ENCODE measurements at regions not wholly inside any gene's neighbourhood (a gene's known extent, or its start where the extent isn't known, plus 50 kb on each side); places are given as distances from the start of the nearest gene placed in this dataset.

- POLR2A ChIA-PET, result no interaction called here
- Mint-ChIP-seq H3K4me3 (no peak overlapping the region), H3K27me3 (ENCODE audit: low read depth) (no peaks in the 10 kb centered on the region), H3K9me3 (peaks cover 3% of the 10 kb centered on the region; the same call in 1 of the 2 replicates), H3K36me3 (no peaks in the 10 kb centered on the region), H3K4me1 (peaks cover 35% of the 10 kb centered on the region), H3K27ac (no peak overlapping the region)
- no peak for TF ChIP-seq GTF2I (CRISPR knock-in tag; conservative IDR thresholded peaks at IDR 0.05)
- TF ChIP-seq E2F5 (CRISPR knock-in tag; IDR thresholded peaks at IDR 0.05), result no peak
- TF ChIP-seq TCF7 (CRISPR knock-in tag; IDR thresholded peaks at IDR 0.05; ENCODE audit: low read depth), result no peak
- TF ChIP-seq ZNF138 (CRISPR knock-in tag; conservative IDR thresholded peaks at IDR 0.05), result no peak
- no peak for TF ChIP-seq AR (CRISPR knock-in tag; IDR thresholded peaks at IDR 0.05)
- TF ChIP-seq ZNF232 (CRISPR knock-in tag; IDR thresholded peaks at IDR 0.05), result no peak
- TF ChIP-seq HMGA2 (CRISPR knock-in tag; IDR thresholded peaks at IDR 0.05), result no peak
- TF ChIP-seq HMGXB4 (CRISPR knock-in tag; IDR thresholded peaks at IDR 0.05), result no peak
- no peak for TF ChIP-seq IRF2 (CRISPR knock-in tag; IDR thresholded peaks at IDR 0.05; ENCODE audit: borderline replicate concordance, low read depth)
- no peak for TF ChIP-seq NR2C2 (CRISPR knock-in tag; IDR thresholded peaks at IDR 0.05)
- TF ChIP-seq ZNF396 (CRISPR knock-in tag; IDR thresholded peaks at IDR 0.05; ENCODE audit: borderline replicate concordance), result no peak
- TF ChIP-seq, protein P1, sequence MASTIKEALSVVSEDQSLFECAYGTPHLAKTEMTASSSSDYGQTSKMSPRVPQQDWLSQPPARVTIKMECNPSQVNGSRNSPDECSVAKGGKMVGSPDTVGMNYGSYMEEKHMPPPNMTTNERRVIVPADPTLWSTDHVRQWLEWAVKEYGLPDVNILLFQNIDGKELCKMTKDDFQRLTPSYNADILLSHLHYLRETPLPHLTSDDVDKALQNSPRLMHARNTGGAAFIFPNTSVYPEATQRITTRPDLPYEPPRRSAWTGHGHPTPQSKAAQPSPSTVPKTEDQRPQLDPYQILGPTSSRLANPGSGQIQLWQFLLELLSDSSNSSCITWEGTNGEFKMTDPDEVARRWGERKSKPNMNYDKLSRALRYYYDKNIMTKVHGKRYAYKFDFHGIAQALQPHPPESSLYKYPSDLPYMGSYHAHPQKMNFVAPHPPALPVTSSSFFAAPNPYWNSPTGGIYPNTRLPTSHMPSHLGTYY (CRISPR knock-in tag; IDR thresholded peaks at IDR 0.05), result no peak
- TF ChIP-seq FOXJ3 (CRISPR knock-in tag; IDR thresholded peaks at IDR 0.05; ENCODE audit: borderline replicate concordance), result no peak
- no peak for TF ChIP-seq SOX15 (CRISPR knock-in tag; IDR thresholded peaks at IDR 0.05)
- TF ChIP-seq, protein P2, sequence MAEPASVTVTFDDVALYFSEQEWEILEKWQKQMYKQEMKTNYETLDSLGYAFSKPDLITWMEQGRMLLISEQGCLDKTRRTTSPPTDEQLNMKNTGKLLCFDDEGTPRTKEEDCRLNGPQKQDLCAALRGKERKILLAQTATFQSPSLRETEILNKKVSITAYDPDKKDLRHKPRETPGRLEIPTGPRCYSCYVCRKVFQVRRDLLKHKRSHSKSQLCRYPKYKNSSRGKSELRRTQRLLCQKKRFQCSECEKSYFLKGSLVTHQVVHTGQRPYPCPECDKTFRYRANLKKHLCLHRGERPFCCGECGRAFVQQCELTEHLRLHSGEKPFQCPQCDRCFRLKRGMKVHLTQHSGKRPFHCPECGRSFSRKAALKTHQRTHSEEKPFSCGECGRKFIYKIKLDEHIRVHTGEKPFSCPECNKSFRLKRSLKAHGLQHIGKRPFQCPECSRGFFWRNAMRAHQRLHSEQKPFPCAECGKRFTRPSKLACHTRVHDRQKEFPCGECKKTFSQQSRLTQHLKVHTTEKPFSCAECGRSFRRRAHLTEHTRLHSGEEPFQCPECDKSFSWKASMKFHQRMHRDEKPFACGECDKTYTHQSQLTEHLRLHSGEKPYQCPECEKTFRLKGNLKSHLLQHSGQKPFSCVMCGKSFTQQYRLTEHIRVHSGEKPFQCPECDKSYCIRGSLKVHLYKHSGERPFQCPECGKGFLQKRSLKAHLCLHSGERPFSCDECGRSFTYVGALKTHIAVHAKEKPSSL (CRISPR knock-in tag; conservative IDR thresholded peaks at IDR 0.05), result no peak
- TF ChIP-seq TEAD1 (CRISPR knock-in tag; IDR thresholded peaks at IDR 0.05), result no peak
- DNase-seq (ENCODE audit: low spot score) (no peak), ATAC-seq (no peak)
- CTCF ChIA-PET, result interaction anchor here (0.9 kb wide), 1 partner anchor 221 kb away, joined by 3 read pairs; no protein-coding TSS in a partner anchor
Measured at GRCh38 chr5:5666369-5666768, 243.9 kb downstream of the ICE1 start.

DNA sequence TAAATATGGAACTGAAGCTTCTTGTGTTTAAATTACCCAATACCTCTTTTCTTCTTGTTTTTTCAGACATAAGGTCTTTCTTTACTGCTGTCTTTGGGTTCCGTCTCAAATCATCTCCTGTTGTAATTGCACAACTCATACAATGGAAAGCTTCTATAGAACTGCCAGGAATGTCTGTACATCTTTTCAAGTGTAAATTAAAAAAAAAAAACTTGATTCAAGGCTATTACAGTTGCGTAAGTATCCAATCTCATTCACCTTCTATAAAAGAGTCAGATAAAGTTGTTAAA is 243.5 kb downstream of the ICE1 start:
- DNase-seq (ENCODE audit: low spot score), result no peak
- peaks cover 3% of the 10 kb centered on the region; the same call in 1 of the 2 replicates for H3K9me3 Mint-ChIP-seq
- TF ChIP-seq AFF4 (CRISPR knock-in tag; IDR thresholded peaks at IDR 0.05; ENCODE audit: borderline replicate concordance) (no peak), CBFB (CRISPR knock-in tag; IDR thresholded peaks at IDR 0.05; ENCODE audit: low read depth) (no peak)
- ChIA-PET CTCF (interaction anchor here (0.9 kb wide), 1 partner anchor 221 kb away, joined by 3 read pairs; no protein-coding TSS in a partner anchor), POLR2A (no interaction called here)
- H3K36me3 Mint-ChIP-seq, result no peaks in the 10 kb centered on the region
- H3K27me3 Mint-ChIP-seq (ENCODE audit: low read depth), result no peaks in the 10 kb centered on the region
- ATAC-seq, result no peak
- no peak overlapping the region for H3K27ac Mint-ChIP-seq
- peaks cover 32% of the 10 kb centered on the region for H3K4me1 Mint-ChIP-seq
- no peak overlapping the region for H3K4me3 Mint-ChIP-seq
